ENCODE measurements at regions not wholly inside any gene's neighbourhood (a gene's known extent, or its start where the extent isn't known, plus 50 kb on each side); places are given as distances from the start of the nearest gene placed in this dataset.

GRCh38 chr4:59969909-59970308 is 1230.2 kb upstream of the ADGRL3 start:
- no peak for DNase-seq
- Histone ChIP-seq H3K4me1 (no peaks in the 10 kb centered on the region), H3K9me3 (no peaks in the 10 kb centered on the region), H3K27ac (no peak overlapping the region), H3K4me3 (no peak overlapping the region), H3K27me3 (no peaks in the 10 kb centered on the region), H3K36me3 (no peaks in the 10 kb centered on the region)
- TF ChIP-seq POLR2A (IDR thresholded peaks at IDR 0.05) (no peak), CTCF (IDR thresholded peaks at IDR 0.05) (no peak)

- Histone ChIP-seq H3K27me3 (no peaks in the 10 kb centered on the region), H3K4me3 (no peak overlapping the region), H3K36me3 (no peaks in the 10 kb centered on the region), H3K9me3 (no peaks in the 10 kb centered on the region), H3K4me1 (no peaks in the 10 kb centered on the region), H3K27ac (no peak overlapping the region)
- TF ChIP-seq POLR2A (IDR thresholded peaks at IDR 0.05) (no peak), CTCF (IDR thresholded peaks at IDR 0.05) (no peak)
- DNase-seq: no peak
Measured at GRCh38 chr4:59971952-59972351, 1228.2 kb upstream of the ADGRL3 start.

- no peak for TF ChIP-seq CTCF (IDR thresholded peaks at IDR 0.05)
- TF ChIP-seq POLR2A (IDR thresholded peaks at IDR 0.05): no peak
- no peak for DNase-seq
- no peak overlapping the region for H3K27ac ChIP-seq
Measured at GRCh38 chr4:59973492-59973891, 1226.6 kb upstream of the ADGRL3 start.

GRCh38 chr4:59979061-59979460 is 1221.1 kb upstream of the ADGRL3 start:
- no peak for DNase-seq
- H3K9me3 ChIP-seq: no peaks in the 10 kb centered on the region
- H3K27ac ChIP-seq: no peak overlapping the region
- H3K4me3 ChIP-seq: no peak overlapping the region
- no peaks in the 10 kb centered on the region for H3K4me1 ChIP-seq
- H3K36me3 ChIP-seq: no peaks in the 10 kb centered on the region
- TF ChIP-seq POLR2A (IDR thresholded peaks at IDR 0.05): no peak
- TF ChIP-seq CTCF (IDR thresholded peaks at IDR 0.05): no peak
- no peaks in the 10 kb centered on the region for H3K27me3 ChIP-seq

More at GRCh38 chr4:59973492-59973891, 1226.6 kb upstream of the ADGRL3 start:
- Histone ChIP-seq H3K36me3 (no peaks in the 10 kb centered on the region), H3K9me3 (no peaks in the 10 kb centered on the region), H3K27me3 (no peaks in the 10 kb centered on the region), H3K4me1 (no peaks in the 10 kb centered on the region), H3K4me3 (no peak overlapping the region)

GRCh38 chr4:59983852-59984251 is 1216.3 kb upstream of the ADGRL3 start:
- H3K4me3 ChIP-seq: no peak overlapping the region
- TF ChIP-seq POLR2A (IDR thresholded peaks at IDR 0.05) (no peak), CTCF (IDR thresholded peaks at IDR 0.05) (no peak)

GRCh38 chr4:59987289-59987688 is 1212.8 kb upstream of the ADGRL3 start:
- TF ChIP-seq CTCF (IDR thresholded peaks at IDR 0.05) (no peak), POLR2A (IDR thresholded peaks at IDR 0.05) (no peak)
- H3K27ac ChIP-seq: no peak overlapping the region
- H3K27me3 ChIP-seq: no peaks in the 10 kb centered on the region
- H3K9me3 ChIP-seq: no peaks in the 10 kb centered on the region
- no peak for DNase-seq
- H3K36me3 ChIP-seq: no peaks in the 10 kb centered on the region
- H3K4me1 ChIP-seq: no peaks in the 10 kb centered on the region
- no peak overlapping the region for H3K4me3 ChIP-seq

More at GRCh38 chr4:59983852-59984251, 1216.3 kb upstream of the ADGRL3 start:
- H3K27ac ChIP-seq: no peak overlapping the region
- H3K27me3 ChIP-seq: no peaks in the 10 kb centered on the region
- H3K36me3 ChIP-seq: no peaks in the 10 kb centered on the region
- DNase-seq: no peak
- no peaks in the 10 kb centered on the region for H3K9me3 ChIP-seq
- H3K4me1 ChIP-seq: no peaks in the 10 kb centered on the region

Data from Peyer's patch (tissue), 4 donors.